ENCODE measurements at regions not wholly inside any gene's neighbourhood (a gene's known extent, or its start where the extent isn't known, plus 50 kb on each side); places are given as distances from the start of the nearest gene placed in this dataset.

DNA sequence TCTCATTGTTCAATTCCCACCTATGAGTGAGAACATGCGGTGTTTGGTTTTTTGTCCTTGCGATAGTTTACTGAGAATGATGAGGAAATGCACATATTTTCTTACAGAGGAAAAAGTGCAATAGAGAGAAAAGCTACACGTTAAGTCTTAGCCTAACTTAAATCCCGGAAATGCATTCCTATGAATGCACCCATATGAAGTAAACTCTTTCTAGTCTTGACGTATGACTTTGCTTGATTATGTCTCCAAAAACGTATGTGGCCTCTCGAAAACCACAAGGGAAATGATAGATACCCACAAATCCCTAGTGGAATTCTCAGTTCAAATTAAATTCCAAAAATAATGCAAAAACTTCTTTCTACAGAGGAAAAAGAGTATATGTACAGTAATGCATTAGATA is 90.7 kb upstream of the SASH1 start:
- Histone ChIP-seq H4K91ac (replicated peaks; ENCODE audit: insufficient read length, low read length) (no peak overlapping the region), H3K9me3 (ENCODE audit: insufficient read depth in 2 of 2, low read depth in 1 of 2, low read length in 1 of 2) (no peaks in the 10 kb centered on the region), H3K23ac (ENCODE audit: insufficient read length) (no peak overlapping the region), H3K9ac (replicated peaks in 1 of 4; ENCODE audit: extremely low read depth in 1 of 4, low read depth in 3 of 4, low read length in 3 of 4) (no peak overlapping the region), H2AFZ (ENCODE audit: low read length) (no peak overlapping the region), H3K27ac (ENCODE audit: low read depth, low read length) (no peak overlapping the region), H4K8ac (ENCODE audit: extremely low read depth, insufficient read depth, low read length) (no peak overlapping the region), H3K14ac (ENCODE audit: insufficient read length) (no peak overlapping the region), H4K20me1 (replicated peaks in 1 of 2; ENCODE audit: control insufficient read depth in 1 of 2, insufficient read depth in 2 of 2, low read length in 2 of 2) (no peaks in the 10 kb centered on the region), H3K4me2 (ENCODE audit: insufficient read depth in 1 of 2, low read depth in 2 of 2, low read length in 2 of 2) (no peak overlapping the region), H3K23me2 (ENCODE audit: low read depth, low read length) (no peaks in the 10 kb centered on the region), H3K4me3 (ENCODE audit: extremely low read depth in 1 of 4, insufficient read depth in 2 of 4, low read depth in 3 of 4, low read length in 4 of 4) (no peak overlapping the region), H3K79me2 (ENCODE audit: control insufficient read depth in 1 of 2, insufficient read depth in 2 of 2, low read length in 2 of 2) (no peaks in the 10 kb centered on the region), H2BK15ac (ENCODE audit: low read length) (no peak overlapping the region), H2AK5ac (ENCODE audit: low read depth, low read length) (no peak overlapping the region), H2BK12ac (ENCODE audit: low read depth, low read length) (no peak overlapping the region), H3K79me1 (ENCODE audit: low read depth, low read length) (no peaks in the 10 kb centered on the region), H3K36me3 (ENCODE audit: control insufficient read depth in 2 of 4, insufficient read depth in 4 of 4, low read length in 3 of 4) (no peaks in the 10 kb centered on the region), H2BK5ac (ENCODE audit: low read depth, low read length) (no peak overlapping the region), H2BK120ac (replicated peaks; ENCODE audit: low read depth, low read length) (no peak overlapping the region), H3K27me3 (replicated peaks in 1 of 4; ENCODE audit: control insufficient read depth in 3 of 4, extremely low read depth in 1 of 4, insufficient read depth in 3 of 4, low read length in 3 of 4) (no peaks in the 10 kb centered on the region), H4K5ac (ENCODE audit: insufficient read length, low read depth, low read length) (no peak overlapping the region), H3K56ac (replicated peaks; ENCODE audit: insufficient read length, low read depth, low read length) (no peak overlapping the region), H3K4me1 (replicated peaks in 1 of 4; ENCODE audit: control insufficient read depth in 3 of 4, insufficient read depth in 4 of 4, low read length in 3 of 4) (no peaks in the 10 kb centered on the region), H3K18ac (ENCODE audit: extremely low read depth, low read length) (no peak overlapping the region), H2BK20ac (ENCODE audit: low read length) (no peak overlapping the region), H3K4ac (replicated peaks; ENCODE audit: insufficient read length, low read depth, low read length) (no peak overlapping the region)
- FAIRE-seq (no peak), DNase-seq (ENCODE audit: low read depth in 1 of 2, low spot score in 2 of 2) (no peak)
- TF ChIP-seq ZNF274 (IDR thresholded peaks at IDR 0.05; ENCODE audit: borderline replicate concordance, extremely low read depth, low read length): no peak
- POLR2A ChIA-PET (ENCODE audit: partially characterized antibody): no interaction called here
- CTCF ChIA-PET (ENCODE audit: partially characterized antibody): interaction anchor here (0.8 to 3.7 kb wide), 10 partner anchors 10 to 822 kb away, joined by 3 to 25 read pairs (median 6); no protein-coding TSS in a partner anchor
- 87% methylated on average over 7 of the region's 7 CpGs; no CpG with 5 or more reads in 1 of the 2 experiments for WGBS, 2 experiments (ENCODE audit: extremely low coverage in 1 of 2, insufficient coverage in 1 of 2, insufficient read length in 1 of 2, insufficient replicate concordance in 2 of 2, low coverage in 1 of 2, low lambda C conversion rate in 2 of 2, missing lambda C conversion rate in 1 of 2)

Measured in H1 (cell line).